ENCODE measurements at regions not wholly inside any gene's neighbourhood (a gene's known extent, or its start where the extent isn't known, plus 50 kb on each side); places are given as distances from the start of the nearest gene placed in this dataset.

- DNase-seq = no peak
These were observed 53.5 kb upstream of the CHODL start for GRCh38 chr21:18191139-18191538.

GRCh38 chr21:18178509-18178908 lies 66.1 kb upstream of the CHODL start:
- no peak for DNase-seq

- DNase-seq = no peak
These were observed 70.3 kb upstream of the CHODL start for GRCh38 chr21:18174370-18174769.

GRCh38 chr21:18170829-18171228 lies 73.8 kb upstream of the CHODL start:
- no peak for DNase-seq

- DNase-seq = no peak
These were observed 74.4 kb upstream of the CHODL start for GRCh38 chr21:18170221-18170620.

- no peak for DNase-seq
These were observed 76.5 kb upstream of the CHODL start for GRCh38 chr21:18168108-18168507.

- DNase-seq = no peak
These were observed 79.7 kb upstream of the CHODL start for GRCh38 chr21:18164933-18165332.

GRCh38 chr21:18164483-18164882 lies 80.2 kb upstream of the CHODL start:
- no peak for DNase-seq

GRCh38 chr21:18163956-18164355 lies 80.7 kb upstream of the CHODL start:
- DNase-seq = no peak

GRCh38 chr21:18161841-18162240 lies 82.8 kb upstream of the CHODL start:
- DNase-seq = no peak

- DNase-seq = no peak
These were observed 87.2 kb upstream of the CHODL start for GRCh38 chr21:18157406-18157805.

GRCh38 chr21:18155508-18156193 lies 89.0 kb upstream of the CHODL start:
- DNase-seq = no peak

- no peak for DNase-seq
These were observed 91.6 kb upstream of the CHODL start for GRCh38 chr21:18153063-18153462.

- no peak for DNase-seq
These were observed 92.3 kb upstream of the CHODL start for GRCh38 chr21:18152371-18152770.

GRCh38 chr21:18151046-18151445 lies 93.6 kb upstream of the CHODL start:
- DNase-seq = no peak

GRCh38 chr21:18148401-18148800 lies 96.2 kb upstream of the CHODL start:
- no peak for DNase-seq

GRCh38 chr21:18147678-18148077 lies 97.0 kb upstream of the CHODL start:
- no peak for DNase-seq

- no peak for DNase-seq
These were observed 97.8 kb upstream of the CHODL start for GRCh38 chr21:18146820-18147219.

- DNase-seq = no peak
These were observed 100.3 kb upstream of the CHODL start for GRCh38 chr21:18144339-18144738.

GRCh38 chr21:18142655-18143054 lies 102.0 kb upstream of the CHODL start:
- no peak for DNase-seq

GRCh38 chr21:18138507-18138906 lies 106.1 kb upstream of the CHODL start:
- DNase-seq = no peak

GRCh38 chr21:18129526-18129925 lies 115.1 kb upstream of the CHODL start:
- DNase-seq = no peak

GRCh38 chr21:18118566-18118965 lies 126.1 kb upstream of the CHODL start:
- no peak for DNase-seq

- DNase-seq = no peak
These were observed 127.5 kb upstream of the CHODL start for GRCh38 chr21:18117176-18117575.

GRCh38 chr21:18114810-18115209 lies 129.8 kb upstream of the CHODL start:
- DNase-seq = no peak

GRCh38 chr21:18104802-18105201 lies 139.8 kb upstream of the CHODL start:
- DNase-seq = no peak

Measured in activated CD4-positive, alpha-beta T cell treated with anti-CD3 and anti-CD28 coated beads for 4 hours (primary cell).